SU-DHL-6 (cell line): ENCODE measurements at regions not wholly inside any gene's neighbourhood (a gene's known extent, or its start where the extent isn't known, plus 50 kb on each side); places are given as distances from the start of the nearest gene placed in this dataset.

Experiments used
- H2AFZ ChIP-seq: fragments of 200-600 bp; sonication (generic); 2 replicates; pipeline ENCODE4 v1.6.1; 2014; ENCODE audit warnings: low read depth, mild to moderate bottlenecking, moderate library complexity, mixed read lengths, antibody characterized with exemption, low read length; ENCODE audit not compliant: severe bottlenecking
- H3F3A ChIP-seq: fragments of 200-600 bp; shearing (Covaris generic); 2 replicates; pipeline ENCODE4 v1.6.0; 2016; ENCODE audit warnings: antibody characterized with exemption, mild to moderate bottlenecking; ENCODE audit not compliant: insufficient read depth
- H3K27ac ChIP-seq: fragments of 200-600 bp; sonication (generic); 2 replicates; pipeline ENCODE4 v1.5.1; 2016; ENCODE audit warnings: low read depth, mild to moderate bottlenecking, low read length, moderate library complexity, mixed read lengths
- H3K27me3 ChIP-seq: fragments of 200-600 bp; sonication (generic), shearing (Covaris generic); 2 replicates; pipeline ENCODE4 v1.6.0; 2014; ENCODE audit warnings: mild to moderate bottlenecking, low read length
- H3K36me3 ChIP-seq: fragments of 200-600 bp; sonication (generic); 2 replicates; pipeline ENCODE4 v1.6.1; 2014; ENCODE audit warnings: mild to moderate bottlenecking, low read length, mixed read lengths
- H3K4me2 ChIP-seq: fragments of 300-600, 200-600 bp; shearing (Covaris generic), sonication (generic); 2 replicates; pipeline ENCODE4 v1.6.0; 2014; ENCODE audit warnings: low read length, low read depth, mild to moderate bottlenecking; ENCODE audit not compliant: poor library complexity, severe bottlenecking
- H3K4me3 ChIP-seq: fragments of 200-600 bp; sonication (generic); 2 replicates; pipeline ENCODE4 v1.5.1; 2014; ENCODE audit warnings: antibody characterized with exemption, low read length, mild to moderate bottlenecking, mixed read lengths; ENCODE audit not compliant: insufficient read depth, poor library complexity, severe bottlenecking
- H3K79me2 ChIP-seq: fragments of 200-600 bp; sonication (generic); 2 replicates; pipeline ENCODE4 v1.6.1; 2014; ENCODE audit warnings: mild to moderate bottlenecking, low read length, moderate library complexity; ENCODE audit not compliant: insufficient read depth
- H3K9ac ChIP-seq: fragments of 200-600 bp; sonication (generic); 2 replicates; pipeline ENCODE4 v1.7.0; 2014; ENCODE audit warnings: mild to moderate bottlenecking, low read length
- H3K9me2 ChIP-seq: fragments of 200-600 bp; sonication (generic); replicated peaks from 2 replicates; pipeline ENCODE4 v1.6.1; 2014; ENCODE audit warnings: low read length; ENCODE audit not compliant: insufficient read depth
- H3K9me3 ChIP-seq: fragments of 200-600 bp; sonication (generic); 2 replicates; pipeline ENCODE4 v1.6.1; 2014; ENCODE audit warnings: low read length, mixed read lengths; ENCODE audit not compliant: insufficient read depth
- H4K20me1 ChIP-seq: fragments of 200-600 bp; sonication (generic); 2 replicates; pipeline ENCODE4 v1.6.1; 2014; ENCODE audit warnings: low read depth, mild to moderate bottlenecking, antibody characterized with exemption, low read length, moderate library complexity, mixed read lengths
- EZH2phosphoT487 ChIP-seq: fragments of 200-600 bp; sonication (generic), shearing (Covaris generic); conservative IDR thresholded peaks from 2 replicates; pipeline ENCODE4 v1.6.1; 2018; ENCODE audit warnings: mild to moderate bottlenecking, antibody characterized with exemption, low read length, moderate library complexity, mixed read lengths
- TF ChIP-seq, protein P1 (sequence below): fragments of 200-600 bp; sonication (generic); IDR thresholded peaks from one replicate; pipeline ENCODE4 v1.5.1; 2017; ENCODE audit warnings: antibody characterized with exemption, mild to moderate bottlenecking, low read length, moderate library complexity; ENCODE audit not compliant: insufficient read depth, poor library complexity, severe bottlenecking

- Histone ChIP-seq H3K9me3 (no peaks in the 10 kb centered on the region), H3K36me3 (no peaks in the 10 kb centered on the region), H3K9me2 (no peaks in the 10 kb centered on the region), H4K20me1 (no peaks in the 10 kb centered on the region), H3K4me2 (no peak overlapping the region), H3F3A (no peaks in the 10 kb centered on the region), H3K79me2 (no peaks in the 10 kb centered on the region), H3K9ac (no peak overlapping the region), H3K4me3 (no peak overlapping the region), H2AFZ (no peak overlapping the region), H3K27me3 (no peaks in the 10 kb centered on the region), H3K27ac (no peak overlapping the region)
- TF ChIP-seq EZH2phosphoT487, result no peak
- TF ChIP-seq, protein P1, sequence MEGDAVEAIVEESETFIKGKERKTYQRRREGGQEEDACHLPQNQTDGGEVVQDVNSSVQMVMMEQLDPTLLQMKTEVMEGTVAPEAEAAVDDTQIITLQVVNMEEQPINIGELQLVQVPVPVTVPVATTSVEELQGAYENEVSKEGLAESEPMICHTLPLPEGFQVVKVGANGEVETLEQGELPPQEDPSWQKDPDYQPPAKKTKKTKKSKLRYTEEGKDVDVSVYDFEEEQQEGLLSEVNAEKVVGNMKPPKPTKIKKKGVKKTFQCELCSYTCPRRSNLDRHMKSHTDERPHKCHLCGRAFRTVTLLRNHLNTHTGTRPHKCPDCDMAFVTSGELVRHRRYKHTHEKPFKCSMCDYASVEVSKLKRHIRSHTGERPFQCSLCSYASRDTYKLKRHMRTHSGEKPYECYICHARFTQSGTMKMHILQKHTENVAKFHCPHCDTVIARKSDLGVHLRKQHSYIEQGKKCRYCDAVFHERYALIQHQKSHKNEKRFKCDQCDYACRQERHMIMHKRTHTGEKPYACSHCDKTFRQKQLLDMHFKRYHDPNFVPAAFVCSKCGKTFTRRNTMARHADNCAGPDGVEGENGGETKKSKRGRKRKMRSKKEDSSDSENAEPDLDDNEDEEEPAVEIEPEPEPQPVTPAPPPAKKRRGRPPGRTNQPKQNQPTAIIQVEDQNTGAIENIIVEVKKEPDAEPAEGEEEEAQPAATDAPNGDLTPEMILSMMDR, result no peak
Measured at GRCh38 chr2:155692856-155693255, 639.7 kb downstream of the NR4A2 start.

GRCh38 chr2:155692106-155692505 lies 640.4 kb downstream of the NR4A2 start:
- Histone ChIP-seq H3K4me3 (no peak overlapping the region), H3F3A (no peaks in the 10 kb centered on the region), H4K20me1 (no peaks in the 10 kb centered on the region), H3K27me3 (no peaks in the 10 kb centered on the region), H3K36me3 (no peaks in the 10 kb centered on the region), H3K9me3 (no peaks in the 10 kb centered on the region), H3K4me2 (no peak overlapping the region), H2AFZ (no peak overlapping the region), H3K9ac (no peak overlapping the region), H3K27ac (no peak overlapping the region), H3K79me2 (no peaks in the 10 kb centered on the region), H3K9me2 (no peaks in the 10 kb centered on the region)
- TF ChIP-seq, protein P1, result no peak

GRCh38 chr2:155690785-155691184 lies 641.7 kb downstream of the NR4A2 start:
- H3K9me2 ChIP-seq, result no peaks in the 10 kb centered on the region
- H3K9ac ChIP-seq, result no peak overlapping the region
- H3K4me3 ChIP-seq, result no peak overlapping the region
- no peak for TF ChIP-seq EZH2phosphoT487
- TF ChIP-seq, protein P1, result no peak
- H3K27me3 ChIP-seq, result no peaks in the 10 kb centered on the region
- H3K4me2 ChIP-seq, result no peak overlapping the region
- no peaks in the 10 kb centered on the region for H3K36me3 ChIP-seq
- no peak overlapping the region for H2AFZ ChIP-seq
- no peaks in the 10 kb centered on the region for H3K9me3 ChIP-seq
- no peaks in the 10 kb centered on the region for H3K79me2 ChIP-seq
- H4K20me1 ChIP-seq, result no peaks in the 10 kb centered on the region
- no peaks in the 10 kb centered on the region for H3F3A ChIP-seq
- no peak overlapping the region for H3K27ac ChIP-seq

GRCh38 chr2:155689791-155690190 lies 642.7 kb downstream of the NR4A2 start:
- Histone ChIP-seq H3K9ac (no peak overlapping the region), H3K9me3 (no peaks in the 10 kb centered on the region), H3K27me3 (no peaks in the 10 kb centered on the region), H4K20me1 (no peaks in the 10 kb centered on the region), H3K79me2 (no peaks in the 10 kb centered on the region), H3K27ac (no peak overlapping the region), H3K4me2 (no peak overlapping the region), H3K36me3 (no peaks in the 10 kb centered on the region), H2AFZ (no peak overlapping the region), H3K4me3 (no peak overlapping the region), H3F3A (no peaks in the 10 kb centered on the region), H3K9me2 (no peaks in the 10 kb centered on the region)
- no peak for TF ChIP-seq EZH2phosphoT487
- TF ChIP-seq, protein P1, result no peak
